OCI-LY3 (cell line): ENCODE measurements at regions not wholly inside any gene's neighbourhood (a gene's known extent, or its start where the extent isn't known, plus 50 kb on each side); places are given as distances from the start of the nearest gene placed in this dataset.

Experiments used
- H2AFZ ChIP-seq: fragments of 200-600, 300-600 bp; shearing (Covaris generic); 2 replicates; pipeline ENCODE4 v1.6.0; 2014; ENCODE audit warnings: antibody characterized with exemption, low read depth, low read length
- H3K27ac ChIP-seq: fragments of 200-600, 300-600 bp; sonication (generic); 2 replicates; pipeline ENCODE4 v1.5.1; 2014; ENCODE audit warnings: mild to moderate bottlenecking, low read length, moderate library complexity, mixed read lengths
- H3K27me3 ChIP-seq: fragments of 200-600, 300-600 bp; sonication (generic); 2 replicates; pipeline ENCODE4 v1.6.1; 2014; ENCODE audit warnings: low read depth, low read length, mixed read lengths
- H3K36me3 ChIP-seq: fragments of 200-600, 300-600 bp; sonication (generic); replicated peaks from 2 replicates; pipeline ENCODE3; 2014; ENCODE audit warnings: low read depth, low read length, mixed read lengths
- H3K4me1 ChIP-seq: fragments of 300-600, 200-600 bp; sonication (generic); 2 replicates; pipeline ENCODE4 v1.6.1; 2014; ENCODE audit warnings: low read length, mixed read lengths
- H3K4me2 ChIP-seq: fragments of 200-600, 300-600 bp; sonication (generic); 2 replicates; pipeline ENCODE4 v1.6.1; 2014; ENCODE audit warnings: low read length, mixed read lengths
- H3K4me3 ChIP-seq: fragments of 300-600, 200-600 bp; sonication (generic); 2 replicates; pipeline ENCODE4 v1.5.1; 2014; ENCODE audit warnings: antibody characterized with exemption, mild to moderate bottlenecking, low read length, moderate library complexity
- H3K79me2 ChIP-seq: fragments of 300-600, 200-600 bp; shearing (Covaris generic); 2 replicates; pipeline ENCODE4 v1.6.1; 2014; ENCODE audit warnings: mild to moderate bottlenecking, low read length, mixed read lengths
- H3K9ac ChIP-seq: fragments of 300-600, 200-600 bp; shearing (Covaris generic); 2 replicates; pipeline ENCODE4 v1.6.0; 2014; ENCODE audit warnings: mild to moderate bottlenecking, low read length, moderate library complexity
- H3K9me3 ChIP-seq: fragments of 200-600, 300-600 bp; shearing (Covaris generic); 2 replicates; pipeline ENCODE4 v1.6.1; 2014; ENCODE audit warnings: low read length, mixed read lengths; ENCODE audit not compliant: insufficient read depth
- H4K20me1 ChIP-seq: fragments of 200-600, 300-600 bp; sonication (generic); 2 replicates; pipeline ENCODE4 v1.6.1; 2016; ENCODE audit warnings: low read length, mixed read lengths; ENCODE audit not compliant: insufficient read depth
- CTCF ChIP-seq: fragments of 200-600, 300-600 bp; sonication (generic); IDR thresholded peaks from 2 replicates; pipeline ENCODE4 v1.5.1; 2014; ENCODE audit warnings: antibody characterized with exemption, low read length, low read depth
- EZH2phosphoT487 ChIP-seq: fragments of 200-600 bp; shearing (Covaris generic); IDR thresholded peaks from 2 replicates; pipeline ENCODE4 v1.6.1; 2018; ENCODE audit warnings: antibody characterized with exemption, mixed run types, low read depth

GRCh38 chr19:27974082-27974513 lies 1238.9 kb downstream of the UQCRFS1 start:
- Histone ChIP-seq H3K9ac (no peak overlapping the region), H3K27me3 (no peaks in the 10 kb centered on the region), H3K79me2 (no peaks in the 10 kb centered on the region), H3K4me2 (peak overlapping the region; percentile 4), H3K9me3 (no peaks in the 10 kb centered on the region), H3K36me3 (no peaks in the 10 kb centered on the region), H3K4me1 (peaks cover 10% of the 10 kb centered on the region), H3K4me3 (no peak overlapping the region), H4K20me1 (no peaks in the 10 kb centered on the region), H2AFZ (no peak overlapping the region), H3K27ac (no peak overlapping the region)
- peak; percentile 99 for TF ChIP-seq CTCF
- TF ChIP-seq EZH2phosphoT487: no peak

GRCh38 chr19:27972291-27973040 lies 1240.5 kb downstream of the UQCRFS1 start:
- H3K27me3 ChIP-seq: no peaks in the 10 kb centered on the region
- no peak overlapping the region for H3K4me3 ChIP-seq
- TF ChIP-seq CTCF (no peak), EZH2phosphoT487 (no peak)
- H3K9me3 ChIP-seq: no peaks in the 10 kb centered on the region
- no peak overlapping the region for H2AFZ ChIP-seq
- H4K20me1 ChIP-seq: no peaks in the 10 kb centered on the region
- H3K9ac ChIP-seq: no peak overlapping the region
- no peaks in the 10 kb centered on the region for H3K36me3 ChIP-seq
- no peaks in the 10 kb centered on the region for H3K79me2 ChIP-seq
- no peak overlapping the region for H3K27ac ChIP-seq
- H3K4me1 ChIP-seq: peaks cover 10% of the 10 kb centered on the region
- no peak overlapping the region for H3K4me2 ChIP-seq

- TF ChIP-seq EZH2phosphoT487 (no peak), CTCF (no peak)
- peaks cover 10% of the 10 kb centered on the region for H3K4me1 ChIP-seq
- no peak overlapping the region for H3K4me3 ChIP-seq
- H4K20me1 ChIP-seq: no peaks in the 10 kb centered on the region
- no peak overlapping the region for H3K4me2 ChIP-seq
- no peak overlapping the region for H3K9ac ChIP-seq
- no peak overlapping the region for H3K27ac ChIP-seq
- no peak overlapping the region for H2AFZ ChIP-seq
- H3K79me2 ChIP-seq: no peaks in the 10 kb centered on the region
- no peaks in the 10 kb centered on the region for H3K9me3 ChIP-seq
- H3K27me3 ChIP-seq: no peaks in the 10 kb centered on the region
- H3K36me3 ChIP-seq: no peaks in the 10 kb centered on the region
These were observed 1241.1 kb downstream of the UQCRFS1 start for GRCh38 chr19:27971869-27972268.

GRCh38 chr19:27971071-27971470 lies 1241.9 kb downstream of the UQCRFS1 start:
- H2AFZ ChIP-seq: no peak overlapping the region
- TF ChIP-seq EZH2phosphoT487 (no peak), CTCF (no peak)
- H4K20me1 ChIP-seq: no peaks in the 10 kb centered on the region
- H3K4me2 ChIP-seq: no peak overlapping the region
- H3K9me3 ChIP-seq: no peaks in the 10 kb centered on the region
- H3K9ac ChIP-seq: no peak overlapping the region
- no peaks in the 10 kb centered on the region for H3K36me3 ChIP-seq
- H3K27me3 ChIP-seq: no peaks in the 10 kb centered on the region
- H3K27ac ChIP-seq: no peak overlapping the region
- no peak overlapping the region for H3K4me3 ChIP-seq
- H3K79me2 ChIP-seq: no peaks in the 10 kb centered on the region
- peaks cover 10% of the 10 kb centered on the region for H3K4me1 ChIP-seq
